Neural cell (in vitro differentiated cells): ENCODE measurements at regions not wholly inside any gene's neighbourhood (a gene's known extent, or its start where the extent isn't known, plus 50 kb on each side); places are given as distances from the start of the nearest gene placed in this dataset.

ENCODE experiments used
- CTCF ChIP-seq: fragments of 450-650 bp; IDR thresholded peaks from 2 replicates; pipeline ENCODE4 v1.5.1; 2014; ENCODE audit warnings: antibody characterized with exemption, mild to moderate bottlenecking, moderate library complexity; ENCODE audit not compliant: poor library complexity, severe bottlenecking
- POLR2AphosphoS5 ChIP-seq: IDR thresholded peaks from 2 replicates; pipeline ENCODE4 v1.6.1; 2012
- SMC3 ChIP-seq: fragments of 450-650 bp; conservative IDR thresholded peaks from 2 replicates; pipeline ENCODE4 v1.6.1; 2014; ENCODE audit warnings: antibody characterized with exemption, mild to moderate bottlenecking, moderate library complexity; ENCODE audit not compliant: poor library complexity
- TAF1 ChIP-seq: IDR thresholded peaks from 2 replicates; pipeline ENCODE4 v1.6.1; 2012; ENCODE audit warnings: low read depth

DNA sequence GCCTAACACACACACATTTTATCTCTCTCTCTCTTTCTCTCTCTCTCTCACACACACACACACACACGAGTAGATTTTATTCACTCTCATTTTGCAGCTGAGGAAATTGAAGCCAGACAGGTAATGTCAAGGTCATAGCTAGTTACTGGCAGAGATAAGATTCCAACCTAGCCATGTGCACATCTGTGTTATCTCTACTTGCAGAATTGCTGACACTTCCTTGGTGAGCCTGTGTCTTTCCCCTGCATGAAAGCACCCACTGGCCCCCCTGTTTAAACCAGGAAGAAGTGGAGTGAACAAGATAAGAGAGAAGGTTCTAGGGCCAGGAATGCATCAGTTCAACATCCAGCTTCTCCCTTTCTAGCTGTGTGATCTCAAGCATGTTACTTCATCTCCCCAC, 423.7 kb downstream of the TXNL1 start:
- TF ChIP-seq SMC3 (no peak), TAF1 (no peak), POLR2AphosphoS5 (no peak), CTCF (no peak)
